ENCODE measurements at regions not wholly inside any gene's neighbourhood (a gene's known extent, or its start where the extent isn't known, plus 50 kb on each side); places are given as distances from the start of the nearest gene placed in this dataset.

DNA sequence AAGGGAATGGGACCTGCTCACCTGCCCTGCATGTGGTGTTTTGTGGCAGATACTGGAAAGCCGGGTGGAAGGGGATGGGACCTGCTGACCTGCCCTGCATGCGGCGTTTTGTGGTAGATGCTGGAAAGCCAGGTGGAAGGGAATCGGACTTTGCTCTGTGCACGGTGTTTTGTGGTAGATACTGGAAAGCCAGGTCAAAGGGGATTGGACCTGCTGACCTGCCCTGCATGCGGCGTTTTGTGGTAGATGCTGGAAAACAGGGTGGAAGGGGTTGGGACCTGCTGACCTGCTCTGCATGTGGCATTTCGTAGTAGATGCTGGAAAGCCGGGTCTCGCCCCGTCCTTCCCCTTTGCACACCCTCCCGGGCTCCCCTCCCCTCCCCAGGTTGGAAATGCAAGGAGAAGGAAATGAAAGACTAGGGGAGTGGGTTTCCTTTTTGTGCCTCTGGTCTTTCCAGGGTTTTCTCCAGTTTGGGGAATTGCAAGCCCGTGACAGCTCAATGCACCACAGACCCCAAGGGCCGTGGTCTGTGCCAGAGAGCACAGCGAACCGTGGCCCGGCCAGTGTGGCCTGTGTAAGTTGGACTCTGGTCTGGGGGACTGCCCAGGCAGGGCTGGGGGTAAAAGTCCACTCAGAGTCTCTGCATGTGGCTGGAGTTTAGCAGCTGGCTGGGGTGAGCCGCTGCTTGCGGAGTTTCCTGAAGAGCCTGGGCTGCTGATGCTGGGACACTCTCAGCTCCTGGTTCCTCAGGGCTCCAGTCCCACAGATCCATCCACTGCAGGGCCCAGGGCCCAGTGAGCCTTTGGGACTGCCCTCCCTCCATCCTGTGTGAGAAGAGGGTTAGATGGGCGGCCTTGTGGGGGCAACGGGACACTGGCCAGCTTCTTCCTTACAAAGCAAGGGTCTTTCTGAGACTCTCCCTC lies 105.5 kb downstream of the CRYAA start:
- DNase-seq (ENCODE audit: low read depth) = no peak

DNA sequence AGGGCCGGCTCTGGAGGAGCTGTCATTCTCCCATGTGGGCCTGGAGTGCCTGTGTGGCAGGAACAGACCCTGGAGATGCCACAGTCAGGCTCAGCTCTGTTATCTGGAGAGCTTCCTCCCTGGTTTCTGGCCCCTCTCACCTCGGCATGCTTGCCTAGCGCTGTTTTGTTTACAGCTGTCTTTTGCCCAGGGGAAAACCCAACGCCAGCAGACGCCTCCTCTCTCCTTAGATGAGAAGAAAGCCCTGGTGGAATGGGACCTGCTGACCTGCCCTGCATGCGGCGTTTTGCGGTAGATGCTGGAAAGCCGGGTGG lies 104.9 kb downstream of the CRYAA start:
- DNase-seq (ENCODE audit: low read depth) = no peak

DNA sequence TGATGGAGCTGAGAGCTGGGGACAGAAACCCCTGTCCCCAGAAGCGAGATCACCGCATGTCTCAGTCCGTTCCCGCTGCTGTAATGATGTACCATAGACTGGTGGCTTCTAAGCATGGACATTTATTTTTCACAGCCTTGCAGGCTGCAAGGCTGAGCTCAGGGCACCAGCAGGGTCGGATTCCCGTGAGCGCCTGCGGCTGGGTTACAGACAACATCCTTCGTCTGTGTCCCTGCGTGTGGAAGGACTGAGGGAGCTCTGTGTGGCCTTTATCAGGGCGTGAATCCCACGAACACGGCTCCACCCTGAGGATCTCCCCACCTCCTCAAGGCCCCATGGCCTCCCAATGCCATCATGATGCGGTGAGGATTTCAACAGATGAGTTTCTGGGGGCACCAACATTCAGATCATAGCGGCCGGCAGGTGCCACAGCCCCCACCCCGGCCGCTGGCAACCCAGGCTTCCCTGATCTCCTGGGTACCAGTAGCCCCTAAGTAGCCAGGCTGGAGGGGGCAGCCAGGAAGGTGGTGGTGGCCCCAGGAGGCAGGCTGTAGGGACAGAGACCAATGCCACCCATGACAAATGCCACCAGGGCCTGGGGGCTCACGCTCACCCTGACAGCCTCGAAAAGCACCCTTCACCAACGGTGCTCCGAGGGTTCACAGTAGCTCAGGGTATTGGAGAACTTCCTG lies 104.4 kb downstream of the CRYAA start:
- no peak for DNase-seq (ENCODE audit: low read depth)

DNA sequence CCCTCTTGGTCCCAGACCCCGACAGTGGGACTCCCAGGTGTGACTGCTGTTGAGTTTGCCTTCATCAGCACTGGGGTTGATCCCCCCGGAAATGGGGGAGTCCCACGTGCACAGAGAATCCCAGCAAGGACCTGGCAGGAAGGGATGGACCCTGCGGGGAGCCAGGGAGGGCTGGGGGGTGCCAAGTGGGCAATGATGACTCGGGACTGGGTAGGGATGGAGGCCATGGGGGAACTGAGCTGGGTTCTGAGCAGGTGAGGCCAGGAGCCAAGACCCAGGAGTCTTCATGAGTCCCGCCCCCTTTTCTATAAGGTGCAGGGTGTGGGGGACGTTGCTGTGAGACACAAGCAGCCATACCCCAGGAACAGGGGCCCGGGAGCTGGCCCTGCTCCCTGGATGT lies 103.8 kb downstream of the CRYAA start:
- DNase-seq (ENCODE audit: low read depth) = no peak

DNA sequence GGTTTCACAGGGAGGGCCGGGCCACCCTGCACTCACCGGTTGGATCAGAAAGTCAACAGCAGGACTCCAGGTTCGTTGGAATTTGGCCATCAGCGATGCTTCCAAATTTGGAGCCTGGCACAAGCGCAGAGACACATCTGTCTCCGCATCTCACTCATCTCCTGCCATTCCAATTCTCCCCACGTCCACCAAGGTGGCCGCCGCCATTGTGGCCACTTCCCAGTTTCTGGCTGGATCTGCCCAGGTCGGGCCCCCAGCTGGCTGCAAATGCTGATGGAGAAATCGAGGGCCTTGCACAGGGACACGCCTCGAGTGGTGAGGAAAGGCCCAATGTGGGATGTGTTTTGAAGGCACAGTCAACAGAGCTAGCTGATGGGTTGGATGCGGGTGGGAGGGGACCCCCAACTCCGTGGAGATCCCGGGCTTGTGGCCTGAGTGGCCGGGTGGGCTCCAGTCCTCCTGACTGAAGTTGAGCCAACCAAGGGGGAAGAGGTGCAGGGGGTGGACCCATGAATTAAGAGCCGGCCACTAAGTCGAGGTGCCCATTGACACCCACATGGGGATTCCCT lies 102.7 kb downstream of the CRYAA start:
- DNase-seq (ENCODE audit: low read depth) = no peak

DNA sequence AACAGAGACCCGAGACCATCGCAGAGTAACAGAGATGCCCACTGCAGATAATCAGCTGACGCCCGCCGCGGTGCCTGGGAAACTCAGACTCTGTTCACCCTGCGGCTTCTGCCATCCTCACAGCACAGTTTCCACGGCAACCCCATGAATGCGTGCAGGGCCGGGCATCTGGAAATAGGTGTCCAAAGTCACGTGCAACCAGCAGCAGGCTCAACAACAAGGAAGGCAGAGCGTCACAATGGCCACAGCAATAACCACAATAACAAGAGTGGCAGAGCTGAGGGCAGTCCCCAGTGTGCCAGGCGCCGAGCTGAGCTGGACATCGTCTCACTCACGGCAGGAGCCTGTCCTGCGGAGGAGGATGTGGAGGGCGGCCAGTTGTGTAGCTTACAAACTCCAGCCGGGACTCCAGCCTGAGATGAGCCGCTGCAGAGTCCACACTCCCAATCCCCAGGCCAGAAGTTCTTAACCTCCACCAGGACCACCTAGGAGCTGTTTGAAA lies 102.0 kb downstream of the CRYAA start:
- no peak for DNase-seq (ENCODE audit: low read depth)

DNA sequence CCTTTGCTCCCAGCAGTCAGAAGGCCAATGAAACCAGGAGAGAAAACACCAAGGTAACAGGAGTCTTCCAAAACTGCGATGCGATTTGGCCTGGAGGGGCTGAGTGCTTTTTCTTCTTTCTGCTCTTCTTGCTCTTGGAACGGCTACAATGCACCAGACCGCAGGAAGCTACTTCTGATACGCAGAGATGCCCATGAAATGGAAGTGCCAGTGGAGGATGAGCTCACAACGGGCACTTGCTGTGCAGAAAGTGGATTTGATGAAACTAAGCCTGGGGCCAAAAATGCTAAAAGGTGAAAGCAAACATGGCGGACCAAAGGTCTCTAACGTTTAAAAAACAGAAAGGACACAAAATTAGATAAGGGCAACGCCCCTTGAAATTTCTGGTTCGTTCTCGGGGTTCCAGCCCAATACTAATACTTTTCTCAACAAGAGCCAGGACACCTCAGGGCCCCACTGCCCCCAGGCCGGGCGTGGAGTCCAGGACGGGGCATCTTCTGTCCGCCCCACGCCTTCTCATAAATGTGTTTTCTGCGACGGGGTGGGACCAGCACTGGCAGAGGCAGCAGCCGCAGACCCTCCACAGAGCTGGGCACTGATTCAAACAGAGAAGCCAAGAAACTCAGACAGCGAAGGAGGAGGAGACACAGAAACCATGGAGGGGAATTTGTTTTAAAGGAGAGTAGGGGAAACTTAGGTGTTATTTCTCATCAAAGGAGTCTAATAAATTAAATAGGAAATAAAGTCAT lies 101.3 kb downstream of the CRYAA start:
- DNase-seq (ENCODE audit: low read depth) = no peak

DNA sequence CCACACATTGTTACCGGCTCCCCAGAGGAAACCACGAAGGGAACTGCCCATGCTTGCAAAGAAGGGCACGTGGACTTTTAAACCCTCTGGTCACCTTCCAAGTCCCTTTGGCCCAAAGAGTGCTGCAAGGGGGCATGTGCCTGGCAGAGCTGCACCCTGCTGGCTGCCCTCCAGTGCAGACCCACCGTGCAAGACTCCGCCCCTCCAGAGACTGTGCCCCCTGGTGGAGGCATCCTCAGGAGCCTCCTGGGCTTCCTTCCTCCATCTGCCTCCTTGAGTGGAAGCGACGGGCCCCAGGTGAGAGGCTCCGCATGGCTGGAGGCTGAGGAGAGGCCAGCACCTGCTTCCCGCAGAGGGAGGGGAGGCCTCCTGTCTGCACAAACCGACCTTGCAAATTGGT lies 100.6 kb downstream of the CRYAA start:
- peak; percentile 9 for DNase-seq (ENCODE audit: low read depth)

DNA sequence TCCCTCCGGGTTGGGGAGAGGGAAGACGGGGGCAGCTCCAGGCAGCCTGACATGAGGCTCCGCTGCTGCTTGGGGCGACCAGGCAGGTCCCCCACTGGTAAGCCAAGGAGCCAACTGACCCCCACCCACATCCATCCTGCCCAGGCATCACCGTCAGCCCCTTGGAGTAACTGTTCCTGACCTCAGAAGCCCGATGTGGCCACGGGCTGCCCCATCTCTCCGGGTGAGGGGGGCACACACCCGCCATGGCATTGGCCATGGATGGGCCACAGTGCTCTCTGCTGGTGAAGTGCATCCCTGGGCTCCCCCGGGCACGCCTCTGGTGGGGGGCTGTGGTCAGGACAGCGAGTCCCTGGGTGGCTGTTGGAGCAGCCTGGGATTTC lies 100.0 kb downstream of the CRYAA start:
- no peak for DNase-seq (ENCODE audit: low read depth)

DNA sequence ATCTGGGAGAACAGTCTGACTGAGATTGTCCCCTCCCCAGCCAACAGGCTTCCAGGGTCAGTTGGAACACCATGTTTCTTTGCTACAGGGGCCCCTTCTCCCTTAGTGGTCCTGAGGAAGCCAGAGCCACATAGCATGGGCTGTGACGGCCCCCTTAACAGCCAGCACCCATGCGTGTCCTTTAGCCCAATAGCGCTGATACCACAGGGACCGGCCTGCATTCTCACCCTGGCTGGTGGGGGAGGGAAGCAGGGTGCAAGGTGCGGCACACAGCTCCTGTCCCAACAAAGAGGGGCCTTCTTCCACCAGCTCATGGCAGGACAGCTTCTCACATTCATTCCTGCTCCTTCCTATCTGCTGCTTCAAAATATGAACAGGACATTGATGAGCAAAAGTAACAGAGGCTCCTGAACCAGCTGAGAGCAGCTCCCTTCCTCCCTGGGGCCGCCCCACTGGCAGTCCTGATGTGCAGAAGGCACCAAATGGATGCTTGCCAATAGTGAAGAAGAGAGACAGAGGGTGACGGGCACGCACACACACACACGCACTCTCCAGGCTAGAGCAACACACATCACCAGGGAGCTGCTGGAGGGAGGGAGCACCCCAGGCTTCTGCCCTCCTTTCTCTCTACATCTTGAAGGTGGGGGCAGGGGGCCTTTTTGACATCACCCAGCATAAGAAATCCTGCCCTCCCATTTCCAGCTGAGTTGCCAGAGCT lies 99.4 kb downstream of the CRYAA start:
- DNase-seq (ENCODE audit: low read depth) = no peak

DNA sequence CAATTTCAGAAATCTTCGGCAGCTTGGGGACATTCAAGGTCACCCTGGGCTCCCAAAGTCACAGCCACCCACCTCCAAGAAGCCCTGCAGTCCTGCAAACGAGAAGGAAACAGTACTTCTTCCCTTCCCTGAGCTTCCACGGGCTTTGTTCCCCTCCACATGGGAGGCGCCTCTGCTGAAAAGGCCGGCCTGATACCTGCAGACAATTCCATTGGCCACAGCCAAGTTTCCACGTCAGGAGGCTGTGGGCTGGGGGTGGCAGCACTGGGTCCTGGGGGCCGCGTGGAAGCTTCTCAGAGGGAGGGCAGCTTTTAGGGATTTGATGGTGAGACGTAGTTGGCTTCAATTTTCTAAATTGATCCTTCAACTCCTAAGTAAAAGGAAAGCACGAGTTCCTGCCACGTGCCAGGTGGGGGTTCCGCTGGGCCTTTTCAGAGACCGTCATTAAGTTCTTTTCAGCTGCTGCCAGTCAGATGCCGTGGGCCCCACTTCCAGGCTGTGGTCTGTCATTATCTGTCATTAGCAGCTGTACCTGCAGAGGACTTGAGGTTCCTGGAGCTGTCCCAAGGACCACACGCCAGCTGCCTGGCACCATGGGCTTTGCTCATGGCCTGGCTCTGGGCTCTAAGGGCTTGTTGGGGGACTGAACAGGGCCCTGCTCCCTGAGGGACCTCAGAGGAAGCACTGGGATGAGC lies 98.7 kb downstream of the CRYAA start:
- DNase-seq (ENCODE audit: low read depth) = no peak

DNA sequence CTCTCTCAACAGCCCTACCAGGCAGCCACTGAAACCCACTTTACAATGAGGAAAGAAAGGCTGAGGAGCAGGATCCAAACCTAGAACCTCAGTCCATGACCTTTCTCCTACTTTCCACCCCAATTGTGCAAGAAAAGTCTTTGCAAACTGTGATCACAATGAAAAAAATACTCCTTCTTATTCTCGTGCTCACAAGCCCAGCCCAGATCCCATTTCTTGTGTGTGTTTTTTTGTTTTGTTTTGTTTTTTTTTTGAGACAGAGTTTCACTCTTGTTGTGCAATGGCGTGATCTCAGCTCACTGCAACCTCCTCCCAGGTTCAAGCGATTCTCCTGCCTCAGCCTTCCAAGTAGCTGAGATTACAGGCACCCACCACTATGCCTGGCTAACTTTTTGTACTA lies 97.7 kb downstream of the CRYAA start:
- DNase-seq (ENCODE audit: low read depth) = no peak

DNA sequence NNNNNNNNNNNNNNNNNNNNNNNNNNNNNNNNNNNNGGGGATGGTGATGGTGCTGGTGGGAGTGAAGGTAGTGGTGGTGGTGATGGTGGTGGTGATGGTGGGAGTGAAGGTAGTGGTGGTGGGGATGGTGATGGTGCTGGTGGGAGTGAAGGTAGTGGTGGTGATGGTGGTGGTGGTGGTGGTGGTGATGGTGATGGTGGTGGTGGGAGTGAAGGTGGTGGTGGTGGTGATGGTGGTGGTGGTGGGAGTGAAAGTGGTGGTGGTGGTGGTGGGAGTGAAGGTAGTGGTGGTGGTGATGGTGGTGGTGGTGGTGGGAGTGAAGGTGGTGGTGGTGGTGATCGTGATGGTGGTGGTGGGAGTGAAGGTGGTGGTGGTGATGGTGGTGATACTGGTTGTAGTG lies 93.6 kb downstream of the CRYAA start:
- DNase-seq (ENCODE audit: low read depth) = no peak
